ENCODE measurements at regions not wholly inside any gene's neighbourhood (a gene's known extent, or its start where the extent isn't known, plus 50 kb on each side); places are given as distances from the start of the nearest gene placed in this dataset.

- TF ChIP-seq EZH2 (IDR thresholded peaks at IDR 0.05; ENCODE audit: low read depth, low read length, severe bottlenecking) = no peak
- TF ChIP-seq CTCF (IDR thresholded peaks at IDR 0.05; ENCODE audit: control extremely low read depth in 1 of 3, insufficient read depth in 1 of 3, low read depth in 1 of 3, low read length in 3 of 3) = no peak
- TF ChIP-seq POLR2A (IDR thresholded peaks at IDR 0.05; ENCODE audit: control extremely low read depth in 1 of 2, low read depth in 2 of 2, low read length in 2 of 2) = no peak
- TF ChIP-seq RXRA (IDR thresholded peaks at IDR 0.05; ENCODE audit: insufficient read depth, low read depth, low read length) = no peak
- no peak for TF ChIP-seq SUZ12 (IDR thresholded peaks at IDR 0.05; ENCODE audit: low read length)
- no peak for TF ChIP-seq POLR2AphosphoS5 (IDR thresholded peaks at IDR 0.05; ENCODE audit: low read depth, low read length)
- no peak for TF ChIP-seq BACH1 (IDR thresholded peaks at IDR 0.05; ENCODE audit: low read length)
- no peak for TF ChIP-seq JUND (IDR thresholded peaks at IDR 0.05; ENCODE audit: low read length)
Measured at GRCh38 chr13:76127922-76128321, 491.8 kb downstream of the LMO7 start.

All from H1 (cell line).